Neuronal stem cell (in vitro differentiated cells): ENCODE measurements at regions not wholly inside any gene's neighbourhood (a gene's known extent, or its start where the extent isn't known, plus 50 kb on each side); places are given as distances from the start of the nearest gene placed in this dataset.
A peak's percentile ranks its signal among the peaks of the same experiment; 100 is the strongest.

Experiments
- DNase-seq: peaks from one replicate; pipeline ENCODE4 v3.0.0-alpha.2; 2013; ENCODE audit warnings: low spot score
- H2AFZ ChIP-seq: one replicate; pipeline ENCODE4 v1.6.1; 2013; ENCODE audit warnings: mild to moderate bottlenecking, low read length, inconsistent platforms
- H2AK5ac ChIP-seq: 2 replicates; pipeline ENCODE4 v1.6.1; 2013; ENCODE audit warnings: low read depth, mild to moderate bottlenecking, inconsistent platforms, low read length, moderate library complexity, mixed read lengths
- H2BK120ac ChIP-seq: 2 replicates; pipeline ENCODE4 v1.6.1; 2013; ENCODE audit warnings: low read depth, mild to moderate bottlenecking, inconsistent platforms, low read length, moderate library complexity, mixed read lengths
- H2BK12ac ChIP-seq: one replicate; pipeline ENCODE4 v1.6.1; 2013; ENCODE audit warnings: low read length, inconsistent platforms
- H2BK15ac ChIP-seq: 2 replicates; pipeline ENCODE4 v1.6.1; 2013; ENCODE audit warnings: mild to moderate bottlenecking, low read length, inconsistent platforms, mixed read lengths
- H2BK5ac ChIP-seq: one replicate; pipeline ENCODE4 v1.6.1; 2013; ENCODE audit warnings: inconsistent platforms, mild to moderate bottlenecking, low read length, moderate library complexity
- H3K14ac ChIP-seq: one replicate; pipeline ENCODE4 v1.6.1; 2013; ENCODE audit warnings: low read length, inconsistent platforms
- H3K18ac ChIP-seq: 2 replicates; pipeline ENCODE4 v1.6.1; 2013; ENCODE audit warnings: low read length, inconsistent platforms
- H3K23ac ChIP-seq: 2 replicates; pipeline ENCODE4 v1.6.1; 2013; ENCODE audit warnings: low read depth, mild to moderate bottlenecking, mixed read lengths, low read length, inconsistent platforms; ENCODE audit not compliant: poor library complexity
- H3K27ac ChIP-seq: replicated peaks from 3 replicates; pipeline ENCODE4 v1.5.1; 2013; ENCODE audit warnings: low read length, inconsistent platforms
- H3K27me3 ChIP-seq, 3 experiments: 2 replicates each; pipeline ENCODE4 v1.6.1; 2013; ENCODE audit warnings: low read length in 3 of 3, mild to moderate bottlenecking in 2 of 3, inconsistent platforms in 1 of 3, low read depth in 1 of 3, mixed read lengths in 1 of 3, moderate library complexity in 1 of 3; ENCODE audit not compliant: control insufficient read depth in 3 of 3, insufficient read depth in 3 of 3
- H3K36me3 ChIP-seq, 2 donors: replicated peaks in 1 of 2; 2 replicates each; pipeline ENCODE4 v1.6.1; 2013; ENCODE audit warnings: low read length in 2 of 2; ENCODE audit not compliant: control insufficient read depth in 2 of 2, insufficient read depth in 2 of 2
- H3K4ac ChIP-seq: 2 replicates; pipeline ENCODE4 v1.6.1; 2013; ENCODE audit warnings: inconsistent platforms, mild to moderate bottlenecking, low read length, moderate library complexity
- H3K4me1 ChIP-seq, 2 donors: 1 replicate in 1 of 2; 2 replicates in 1 of 2; pipeline ENCODE4 v1.6.1; 2013; ENCODE audit warnings: low read length in 2 of 2, low read depth in 1 of 2; ENCODE audit not compliant: control insufficient read depth in 2 of 2, insufficient read depth in 1 of 2
- H3K4me2 ChIP-seq: one replicate; pipeline ENCODE4 v1.6.1; 2013; ENCODE audit warnings: mild to moderate bottlenecking, low read length, inconsistent platforms; ENCODE audit not compliant: insufficient read depth, poor library complexity, severe bottlenecking
- H3K4me3 ChIP-seq, 2 donors: 2 replicates each; pipeline ENCODE4 v1.5.1; 2013; ENCODE audit warnings: low read length in 2 of 2, mild to moderate bottlenecking in 2 of 2, inconsistent platforms in 1 of 2, moderate library complexity in 1 of 2
- H3K79me1 ChIP-seq: one replicate; pipeline ENCODE4 v1.6.1; 2013; ENCODE audit warnings: low read depth, mild to moderate bottlenecking, inconsistent platforms, low read length, moderate library complexity
- H3K9ac ChIP-seq: one replicate; pipeline ENCODE4 v1.6.1; 2013; ENCODE audit warnings: mild to moderate bottlenecking, low read depth, low read length, inconsistent platforms; ENCODE audit not compliant: poor library complexity
- H3K9me3 ChIP-seq, 2 donors: replicated peaks in 1 of 2; 2 replicates each; pipeline versions ENCODE3 to v1.6.1; 2013; ENCODE audit warnings: low read length in 2 of 2, mild to moderate bottlenecking in 2 of 2, inconsistent platforms in 1 of 2, low read depth in 1 of 2, mixed read lengths in 1 of 2, moderate library complexity in 1 of 2; ENCODE audit not compliant: control insufficient read depth in 2 of 2, insufficient read depth in 1 of 2
- H4K8ac ChIP-seq: one replicate; pipeline ENCODE4 v1.6.1; 2013; ENCODE audit warnings: low read depth, mild to moderate bottlenecking, inconsistent platforms, low read length, moderate library complexity
- H4K91ac ChIP-seq: one replicate; pipeline ENCODE4 v1.6.1; 2013; ENCODE audit warnings: low read length, low read depth, mild to moderate bottlenecking, inconsistent platforms; ENCODE audit not compliant: poor library complexity
- WGBS, 2 donors: extraction: QIAGEN DNeasy Blood & Tissue Kit; methylation state at CpG; one replicate each; pipeline ENCODE4 v1.1.7; 2013; ENCODE audit warnings: missing lambda C conversion rate in 2 of 2, mixed read lengths in 1 of 2; ENCODE audit not compliant: insufficient read length in 2 of 2, insufficient replicate concordance in 1 of 2; ENCODE audit errors: extremely low coverage in 2 of 2; 5-methylcytosine and 5-hydroxymethylcytosine counted together

DNA sequence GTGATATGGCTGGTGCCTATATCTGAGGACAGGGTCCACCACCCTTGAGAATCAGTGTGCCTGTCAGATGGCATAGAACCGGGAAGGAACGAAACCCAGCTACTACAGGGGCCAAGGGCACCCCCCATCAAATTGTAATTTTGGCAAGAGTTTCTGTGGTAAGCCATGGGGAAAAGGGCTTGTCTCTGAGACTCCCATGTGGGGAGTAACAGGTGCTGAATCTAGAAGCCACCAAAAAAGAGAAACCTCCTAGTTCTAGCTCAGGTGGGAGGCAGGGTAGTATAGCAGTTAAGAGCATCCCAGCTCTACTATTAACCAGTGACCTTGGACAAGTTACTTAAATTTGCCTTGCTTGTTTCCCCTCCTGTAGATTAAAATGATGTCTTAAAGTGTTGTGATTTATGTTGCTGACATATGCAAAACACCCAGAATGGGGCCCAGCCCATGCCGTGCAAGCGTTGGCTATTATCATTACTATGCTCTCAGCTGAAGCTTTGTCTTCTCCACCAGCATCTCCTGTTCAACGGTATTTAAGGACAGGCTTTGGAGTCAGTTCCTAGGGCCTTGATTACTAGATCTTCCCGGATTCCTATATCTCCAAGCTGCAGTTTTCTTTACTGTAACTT lies 210.7 kb upstream of the NLRP1 start:
- no peak overlapping the region for H2BK12ac ChIP-seq
- no peak overlapping the region for H3K4me3 ChIP-seq
- H4K8ac ChIP-seq = no peak overlapping the region
- no peak overlapping the region for H3K14ac ChIP-seq
- H2BK15ac ChIP-seq = no peak overlapping the region
- no peak overlapping the region for H3K27ac ChIP-seq
- H3K27me3 ChIP-seq = no peaks in the 10 kb centered on the region
- no peak overlapping the region for H3K23ac ChIP-seq
- peaks cover 3 to 21% of the 10 kb centered on the region in 2 donors for H3K9me3 ChIP-seq
- no peaks in the 10 kb centered on the region for H3K36me3 ChIP-seq
- DNase-seq = no peak
- no peak overlapping the region for H3K9ac ChIP-seq
- no peak overlapping the region for H3K18ac ChIP-seq
- no peak overlapping the region for H4K91ac ChIP-seq
- no peak overlapping the region for H2BK5ac ChIP-seq
- no peaks in the 10 kb centered on the region for H3K79me1 ChIP-seq
- H2AFZ ChIP-seq = no peak overlapping the region
- H3K4me2 ChIP-seq = no peak overlapping the region
- no peak overlapping the region for H3K4ac ChIP-seq
- WGBS, 2 donors = no CpG with 5 or more reads among the region's 6 CpGs
- H3K4me1 ChIP-seq = peaks cover under 1 to 12% of the 10 kb centered on the region in 2 donors
- H2AK5ac ChIP-seq = no peak overlapping the region
- H2BK120ac ChIP-seq = no peak overlapping the region

DNA sequence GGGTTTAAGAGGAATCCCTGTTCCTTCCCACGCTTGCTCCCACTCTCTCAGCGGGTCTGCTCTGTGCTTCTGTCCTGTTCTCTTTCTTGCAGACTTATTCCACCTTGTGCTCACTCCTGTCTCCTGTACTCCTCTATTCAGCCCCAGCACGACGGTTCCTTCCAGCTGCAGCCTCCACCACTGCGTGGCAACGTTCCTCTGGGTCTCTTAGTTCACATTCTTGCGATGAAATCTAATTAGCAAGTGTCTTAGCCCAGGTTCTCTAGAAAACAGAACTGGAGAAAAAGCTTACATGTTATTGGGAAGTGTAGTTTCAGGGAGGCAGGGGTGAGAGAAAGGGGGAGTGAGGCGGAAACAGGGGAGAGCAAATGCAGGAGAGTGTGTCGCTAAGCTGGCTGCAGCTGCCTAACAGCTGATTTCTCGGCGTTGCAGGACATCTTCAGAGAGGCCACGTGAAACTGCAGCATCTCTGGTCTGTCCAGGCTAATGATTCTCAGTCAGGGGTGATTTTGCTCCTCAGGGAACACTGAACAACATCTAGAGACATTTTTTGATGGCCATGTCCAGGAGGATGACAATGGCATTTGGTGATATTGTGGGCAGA lies 213.2 kb upstream of the NLRP1 start:
- Histone ChIP-seq H3K27ac (no peak overlapping the region), H3K14ac (no peak overlapping the region), H2AFZ (peak overlapping the region; percentile 65), H3K9ac (no peak overlapping the region), H3K9me3 (peaks cover 3 to 11% of the 10 kb centered on the region in 2 donors), H2BK5ac (no peak overlapping the region), H3K4me3 (no peak overlapping the region), H2AK5ac (no peak overlapping the region), H4K91ac (no peak overlapping the region), H2BK15ac (no peak overlapping the region), H3K36me3 (no peaks in the 10 kb centered on the region), H2BK12ac (no peak overlapping the region), H2BK120ac (no peak overlapping the region), H3K27me3 (no peaks in the 10 kb centered on the region), H3K79me1 (no peaks in the 10 kb centered on the region), H3K23ac (no peak overlapping the region), H3K4ac (no peak overlapping the region), H3K18ac (no peak overlapping the region), H4K8ac (no peak overlapping the region), H3K4me1 (peaks cover 0 to 8% of the 10 kb centered on the region in 2 donors), H3K4me2 (no peak overlapping the region)
- no peak for DNase-seq
- no CpG with 5 or more reads among the region's 12 CpGs for WGBS, 2 donors

DNA sequence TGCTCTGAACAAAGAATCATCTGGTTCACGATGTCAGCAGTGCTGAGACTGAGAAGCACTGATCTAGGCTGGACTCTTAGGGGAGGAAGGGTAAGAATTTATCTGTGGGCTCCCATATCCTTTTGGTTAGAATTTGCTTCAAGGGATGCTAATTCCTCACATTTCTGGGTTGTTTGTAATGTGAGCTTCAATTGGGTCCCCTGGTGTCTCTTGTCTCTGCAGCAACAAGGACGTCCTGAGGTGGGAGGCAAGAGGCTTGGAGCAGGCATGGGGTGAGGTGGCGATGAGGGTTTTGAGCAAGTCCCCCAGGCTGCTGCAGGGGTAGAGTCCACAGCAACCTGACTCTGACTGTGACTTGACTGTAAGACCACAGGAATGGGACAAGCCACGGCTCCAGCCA lies 213.8 kb upstream of the NLRP1 start:
- no peak for DNase-seq
- Histone ChIP-seq H3K9ac (no peak overlapping the region), H4K8ac (no peak overlapping the region), H3K79me1 (no peaks in the 10 kb centered on the region), H3K4me1 (peaks cover 0 to 8% of the 10 kb centered on the region in 2 donors), H3K4me3 (no peak overlapping the region), H3K14ac (no peak overlapping the region), H3K18ac (peak overlapping the region; percentile 30), H2BK5ac (no peak overlapping the region), H3K27ac (no peak overlapping the region), H2BK15ac (no peak overlapping the region), H3K4me2 (no peak overlapping the region), H4K91ac (no peak overlapping the region), H2AFZ (no peak overlapping the region), H3K36me3 (no peaks in the 10 kb centered on the region), H3K27me3 (no peaks in the 10 kb centered on the region), H3K23ac (no peak overlapping the region), H2BK120ac (no peak overlapping the region), H2AK5ac (no peak overlapping the region), H3K4ac (no peak overlapping the region), H3K9me3 (peaks cover 3 to 7% of the 10 kb centered on the region in 2 donors), H2BK12ac (no peak overlapping the region)
- no CpG with 5 or more reads among the region's 4 CpGs for WGBS, 2 donors

DNA sequence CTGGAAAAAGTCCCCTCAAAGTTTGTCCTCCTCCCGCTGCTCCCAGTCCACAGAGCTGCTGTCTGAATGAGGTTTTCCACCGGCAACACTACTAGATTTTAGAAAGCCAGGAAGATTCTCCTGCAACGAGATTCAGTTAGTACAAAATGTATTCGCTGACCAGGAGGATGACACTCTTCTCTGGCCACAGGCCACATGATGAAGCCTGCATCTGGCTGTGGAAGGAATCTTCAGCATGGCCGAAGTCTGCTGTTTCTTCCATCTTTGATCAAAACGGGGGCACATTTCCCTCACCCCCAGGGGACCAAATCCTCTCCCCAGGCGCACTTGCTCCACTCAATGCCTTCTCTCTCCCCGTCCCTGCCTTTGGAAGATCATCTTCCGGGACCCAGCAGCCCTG lies 215.8 kb upstream of the NLRP1 start:
- no peak overlapping the region for H2BK15ac ChIP-seq
- no peaks in the 10 kb centered on the region for H3K79me1 ChIP-seq
- no peak overlapping the region for H2BK5ac ChIP-seq
- no peak overlapping the region for H2AFZ ChIP-seq
- H2BK120ac ChIP-seq = no peak overlapping the region
- no peak overlapping the region for H3K27ac ChIP-seq
- H3K9ac ChIP-seq = no peak overlapping the region
- H3K18ac ChIP-seq = no peak overlapping the region
- H4K91ac ChIP-seq = no peak overlapping the region
- no peak for DNase-seq
- H3K4me2 ChIP-seq = no peak overlapping the region
- no peak overlapping the region for H3K14ac ChIP-seq
- H3K4me3 ChIP-seq = no peak overlapping the region
- H3K9me3 ChIP-seq = no peaks in the 10 kb centered on the region
- no peak overlapping the region for H2BK12ac ChIP-seq
- no peaks in the 10 kb centered on the region for H3K36me3 ChIP-seq
- H2AK5ac ChIP-seq = no peak overlapping the region
- H3K4me1 ChIP-seq = peaks cover 0 to 8% of the 10 kb centered on the region in 2 donors
- no peak overlapping the region for H3K23ac ChIP-seq
- H3K27me3 ChIP-seq = no peaks in the 10 kb centered on the region
- no CpG with 5 or more reads among the region's 9 CpGs for WGBS, 2 donors
- no peak overlapping the region for H3K4ac ChIP-seq
- no peak overlapping the region for H4K8ac ChIP-seq
